ENCODE measurements at regions not wholly inside any gene's neighbourhood (a gene's known extent, or its start where the extent isn't known, plus 50 kb on each side); places are given as distances from the start of the nearest gene placed in this dataset.

- Histone ChIP-seq H3K27ac (ENCODE audit: low read depth, low read length, poor library complexity, severe bottlenecking) (no peak overlapping the region), H3K9me2 (ENCODE audit: insufficient read depth, low read length) (no peaks in the 10 kb centered on the region), H3K9me3 (ENCODE audit: low read length) (no peaks in the 10 kb centered on the region), H3K4me1 (ENCODE audit: insufficient read depth, low read length, poor library complexity, severe bottlenecking) (no peaks in the 10 kb centered on the region), H2AFZ (ENCODE audit: low read length) (no peak overlapping the region), H3K4me2 (ENCODE audit: low read length) (no peak overlapping the region), H3K36me3 (ENCODE audit: insufficient read depth, low read length) (no peaks in the 10 kb centered on the region), H3K4me3 (ENCODE audit: low read depth, low read length, poor library complexity, severe bottlenecking) (no peak overlapping the region), H4K20me1 (ENCODE audit: insufficient read depth, low read length) (no peaks in the 10 kb centered on the region), H3K79me2 (ENCODE audit: insufficient read depth, low read depth, low read length) (no peaks in the 10 kb centered on the region)
- TF ChIP-seq CTCF (conservative IDR thresholded peaks at IDR 0.05; ENCODE audit: low read length), result no peak
- TF ChIP-seq EZH2phosphoT487 (IDR thresholded peaks at IDR 0.05; ENCODE audit: borderline replicate concordance, low read depth, low read length), result no peak
- CTCF ChIA-PET (ENCODE audit: unreplicated experiment), result no interaction called here
- BruUV-seq (replicated peaks), result no TSS peak
- POLR2A ChIA-PET, result no interaction called here
- intact Hi-C loops (cut with micrococcal nuclease; ENCODE audit: unreplicated experiment), result no loop called here
- DNase-seq (ENCODE audit: low spot score), result no peak
Measured at GRCh38 chr18:14928396-14928795, 180.4 kb downstream of the ANKRD30B start.

- no peaks in the 10 kb centered on the region for H3K9me3 ChIP-seq (ENCODE audit: low read length)
- TF ChIP-seq EZH2phosphoT487 (IDR thresholded peaks at IDR 0.05; ENCODE audit: borderline replicate concordance, low read depth, low read length) (no peak), CTCF (conservative IDR thresholded peaks at IDR 0.05; ENCODE audit: low read length) (no peak)
- H3K27ac ChIP-seq (ENCODE audit: low read depth, low read length, poor library complexity, severe bottlenecking), result no peak overlapping the region
- ChIA-PET CTCF (ENCODE audit: unreplicated experiment) (no interaction called here), POLR2A (no interaction called here)
- H3K36me3 ChIP-seq (ENCODE audit: insufficient read depth, low read length), result no peaks in the 10 kb centered on the region
- intact Hi-C loops (cut with micrococcal nuclease; ENCODE audit: unreplicated experiment), result no loop called here
- no peaks in the 10 kb centered on the region for H3K79me2 ChIP-seq (ENCODE audit: insufficient read depth, low read depth, low read length)
- H3K4me3 ChIP-seq (ENCODE audit: low read depth, low read length, poor library complexity, severe bottlenecking), result no peak overlapping the region
- no peak for DNase-seq (ENCODE audit: low spot score)
- no peak overlapping the region for H2AFZ ChIP-seq (ENCODE audit: low read length)
- no peaks in the 10 kb centered on the region for H3K4me1 ChIP-seq (ENCODE audit: insufficient read depth, low read length, poor library complexity, severe bottlenecking)
- no peaks in the 10 kb centered on the region for H3K9me2 ChIP-seq (ENCODE audit: insufficient read depth, low read length)
- no peaks in the 10 kb centered on the region for H4K20me1 ChIP-seq (ENCODE audit: insufficient read depth, low read length)
- BruUV-seq (replicated peaks), result no TSS peak
- H3K4me2 ChIP-seq (ENCODE audit: low read length), result no peak overlapping the region
Measured at GRCh38 chr18:14930076-14930475, 182.1 kb downstream of the ANKRD30B start.

- no peaks in the 10 kb centered on the region for H3K4me1 ChIP-seq (ENCODE audit: insufficient read depth, low read length, poor library complexity, severe bottlenecking)
- POLR2A ChIA-PET, result no interaction called here
- no peak for TF ChIP-seq EZH2phosphoT487 (IDR thresholded peaks at IDR 0.05; ENCODE audit: borderline replicate concordance, low read depth, low read length)
- TF ChIP-seq CTCF (conservative IDR thresholded peaks at IDR 0.05; ENCODE audit: low read length), result no peak
- H3K9me2 ChIP-seq (ENCODE audit: insufficient read depth, low read length), result no peaks in the 10 kb centered on the region
- no peak overlapping the region for H3K27ac ChIP-seq (ENCODE audit: low read depth, low read length, poor library complexity, severe bottlenecking)
- no peak overlapping the region for H3K4me2 ChIP-seq (ENCODE audit: low read length)
- DNase-seq (ENCODE audit: low spot score), result no peak
- no peaks in the 10 kb centered on the region for H3K9me3 ChIP-seq (ENCODE audit: low read length)
- no TSS peak for BruUV-seq (replicated peaks)
- intact Hi-C loops (cut with micrococcal nuclease; ENCODE audit: unreplicated experiment), result no loop called here
- no peak overlapping the region for H2AFZ ChIP-seq (ENCODE audit: low read length)
- H3K79me2 ChIP-seq (ENCODE audit: insufficient read depth, low read depth, low read length), result no peaks in the 10 kb centered on the region
- CTCF ChIA-PET (ENCODE audit: unreplicated experiment), result no interaction called here
- no peaks in the 10 kb centered on the region for H4K20me1 ChIP-seq (ENCODE audit: insufficient read depth, low read length)
- no peaks in the 10 kb centered on the region for H3K36me3 ChIP-seq (ENCODE audit: insufficient read depth, low read length)
- no peak overlapping the region for H3K4me3 ChIP-seq (ENCODE audit: low read depth, low read length, poor library complexity, severe bottlenecking)
Measured at GRCh38 chr18:14930576-14930975, 182.6 kb downstream of the ANKRD30B start.

Measured in OCI-LY7 (cell line).